Endothelial cell of umbilical vein (primary cell): ENCODE measurements at regions not wholly inside any gene's neighbourhood (a gene's known extent, or its start where the extent isn't known, plus 50 kb on each side); places are given as distances from the start of the nearest gene placed in this dataset.

Experiments used
- CTCF ChIP-seq, 2 donors: IDR thresholded peaks; 1 replicate in 1 of 2; 2 replicates in 1 of 2; pipeline ENCODE4 v1.5.1; 2011; ENCODE audit warnings: low read length in 2 of 2, mild to moderate bottlenecking in 2 of 2, moderate library complexity in 2 of 2, control low read depth in 1 of 2, inconsistent platforms in 1 of 2, low read depth in 1 of 2; ENCODE audit not compliant: insufficient read depth in 1 of 2; ENCODE audit errors: extremely low read depth in 1 of 2
- EZH2 ChIP-seq: IDR thresholded peaks from 2 replicates; pipeline ENCODE4 v1.6.1; 2012; ENCODE audit warnings: borderline replicate concordance, low read depth, mild to moderate bottlenecking, moderate library complexity, low read length, inconsistent platforms; ENCODE audit not compliant: severe bottlenecking
- JUN ChIP-seq: IDR thresholded peaks from 2 replicates; pipeline ENCODE4 v1.6.1; 2011; ENCODE audit warnings: borderline replicate concordance, low read depth; ENCODE audit not compliant: insufficient read length, insufficient read depth
- MAX ChIP-seq: IDR thresholded peaks from 2 replicates; pipeline ENCODE4 v1.6.1; 2011; ENCODE audit not compliant: insufficient read depth, insufficient read length
- MYC ChIP-seq: IDR thresholded peaks from one replicate; pipeline ENCODE4 v1.6.1; 2011; ENCODE audit warnings: mild to moderate bottlenecking, low read depth, low read length

GRCh38 chr11:8809939-8810539 is 101.0 kb upstream of the AKIP1 start:
- no peak for TF ChIP-seq EZH2
- TF ChIP-seq CTCF (IDR thresholded peaks at IDR 0.05; ENCODE audit: extremely low read depth in 1 of 2, insufficient read depth in 1 of 2, low read depth in 1 of 2, low read length in 2 of 2) = no peak
- TF ChIP-seq JUN = no peak
- no peak for TF ChIP-seq MYC
- TF ChIP-seq MAX = no peak
